K562 (cell line): ENCODE measurements at regions not wholly inside any gene's neighbourhood (a gene's known extent, or its start where the extent isn't known, plus 50 kb on each side); places are given as distances from the start of the nearest gene placed in this dataset.

Source experiments
- ATAC-seq: fragments of 200-7000 bp; cut with Tn5 transposase; 3 replicates; pipeline ENCODE4 v1.9.1; 2020; ENCODE audit warnings: moderate library complexity
- BruUV-seq: library from RNA; stranded (reverse); fragments of 400-500 nt; replicated peaks from 2 replicates; lab custom pipeline; 2021; lab: Mats Ljungman, UMichigan
- CTCF ChIA-PET: fragments of 300-600 bp; formaldehyde crosslinking; extraction: SDS; loops from one replicate; lab custom pipeline; 2021; ENCODE audit warnings: low intra/inter-chr PET ratio; lab: Yijun Ruan, JAX
- POLR2A ChIA-PET: fragments of 300-600, 350-650 bp; sonication (Branson Sonifier 250); formaldehyde crosslinking; extraction: SDS; loops from one replicate; lab custom pipeline; 2021; ENCODE audit warnings: antibody characterized with exemption, inconsistent platforms; lab: Yijun Ruan, JAX
- DNase-seq, 4 experiments: peaks; one replicate each; pipeline versions ENCODE4 v3.0.0 to v3.0.0-alpha.2; 2011 to 2018; ENCODE audit warnings: low spot score in 3 of 4, mixed read lengths in 3 of 4; ENCODE audit errors: extremely low read depth in 1 of 4
- FAIRE-seq: peaks from 2 replicates; lab custom pipeline; 2011; peaks lifted over from hg19 to GRCh38; lab: Jason Lieb, UNC
- H2AFZ ChIP-seq: 2 replicates; pipeline ENCODE4 v1.6.0; 2011; ENCODE audit warnings: low read depth, low read length, control low read depth, inconsistent platforms
- H3K27ac ChIP-seq: fragments of 200-600 bp; 3 replicates; pipeline ENCODE4 v1.8.0; 2011; ENCODE audit warnings: low read depth, mild to moderate bottlenecking, control low read depth, inconsistent platforms, low read length, moderate library complexity, mixed read lengths; ENCODE audit errors: extremely low read depth
- H3K27me3 ChIP-seq, 2 experiments: fragments of 300-600 bp in 1 of 2; 2 replicates in 1 of 2; 3 replicates in 1 of 2; pipeline versions ENCODE4 v1.6.0 to v1.8.0; 2011; ENCODE audit warnings: inconsistent platforms in 2 of 2, low read length in 2 of 2, mild to moderate bottlenecking in 1 of 2, mixed read lengths in 1 of 2, moderate library complexity in 1 of 2; ENCODE audit not compliant: control insufficient read depth in 2 of 2, insufficient read depth in 2 of 2
- H3K36me3 ChIP-seq: fragments of 300-600 bp; 3 replicates; pipeline ENCODE4 v1.8.0; 2011; ENCODE audit warnings: mild to moderate bottlenecking, low read length, inconsistent platforms; ENCODE audit not compliant: control insufficient read depth, insufficient read depth
- H3K4me1 ChIP-seq, 2 experiments: fragments of 200-600 bp in 1 of 2; replicated peaks in 1 of 2; 2 replicates in 1 of 2; 3 replicates in 1 of 2; pipeline versions ENCODE4 v1.5.1 to v1.8.0; 2011; ENCODE audit warnings: inconsistent platforms in 2 of 2, low read length in 2 of 2, mild to moderate bottlenecking in 1 of 2, mixed read lengths in 1 of 2, moderate library complexity in 1 of 2; ENCODE audit not compliant: control insufficient read depth in 2 of 2, insufficient read depth in 2 of 2
- H3K4me2 ChIP-seq: 2 replicates; pipeline ENCODE4 v1.6.1; 2011; ENCODE audit warnings: low read length, control low read depth, inconsistent platforms, mixed read lengths; ENCODE audit not compliant: insufficient read depth
- H3K4me3 ChIP-seq: fragments of 200-600 bp; sonication (generic), shearing (Covaris generic); 2 replicates; pipeline ENCODE4 v1.5.1; 2016; ENCODE audit warnings: control low read depth, inconsistent platforms
- H3K79me2 ChIP-seq: fragments of 200-600 bp; 3 replicates; pipeline ENCODE4 v1.8.0; 2011; ENCODE audit warnings: low read length, inconsistent platforms; ENCODE audit not compliant: control insufficient read depth, insufficient read depth
- H3K9ac ChIP-seq, 2 experiments: 2 replicates each; pipeline versions ENCODE4 v1.6.0 to v1.6.1; 2011; ENCODE audit warnings: low read depth in 2 of 2, low read length in 2 of 2, control low read depth in 1 of 2, inconsistent platforms in 1 of 2, mild to moderate bottlenecking in 1 of 2, mixed read lengths in 1 of 2; ENCODE audit not compliant: insufficient read depth in 1 of 2
- H3K9me1 ChIP-seq: one replicate; pipeline ENCODE4 v1.6.0; 2011; ENCODE audit warnings: inconsistent platforms, mild to moderate bottlenecking, low read length, moderate library complexity; ENCODE audit not compliant: control insufficient read depth, insufficient read depth
- H3K9me3 ChIP-seq: replicated peaks from 2 replicates; pipeline ENCODE4 v1.5.1; 2011; ENCODE audit warnings: low read depth, low read length, inconsistent platforms; ENCODE audit not compliant: control insufficient read depth, insufficient read depth
- H4K20me1 ChIP-seq: replicated peaks from 2 replicates; pipeline ENCODE4 v1.6.1; 2011; ENCODE audit warnings: low read length, inconsistent platforms, mixed read lengths; ENCODE audit not compliant: control insufficient read depth, insufficient read depth
- BRCA1 ChIP-seq, 2 experiments: fragments of 450-650 bp in 1 of 2; sonication (generic) in 1 of 2; formaldehyde crosslinking in 1 of 2; IDR thresholded peaks; 2 replicates each; pipeline versions ENCODE4 v1.5.0 to v1.6.1; 2017 to 2020; ENCODE audit warnings: mild to moderate bottlenecking in 1 of 2, missing genetic modification reagents in 1 of 2
- HMG20A ChIP-seq: fragments of 450-650 bp; formaldehyde crosslinking; conservative IDR thresholded peaks from 2 replicates; pipeline ENCODE4 v1.4.0; 2020; ENCODE audit warnings: mild to moderate bottlenecking, mixed read lengths
- POLR2AphosphoS2 ChIP-seq: IDR thresholded peaks from 2 replicates; pipeline ENCODE4 v1.6.1; 2012; ENCODE audit warnings: low read length, improper control_type of control experiment
- PRMT5 ChIP-seq: sonication (generic); formaldehyde crosslinking; IDR thresholded peaks from 2 replicates; pipeline ENCODE4 v1.5.0; 2020; ENCODE audit warnings: missing genetic modification reagents
- RNF2 ChIP-seq: sonication (generic); IDR thresholded peaks from 2 replicates; pipeline ENCODE4 v1.6.1; 2016
- SMAD1 ChIP-seq: fragments of 150-350 bp; IDR thresholded peaks from 2 replicates; pipeline ENCODE4 v1.6.1; 2014; ENCODE audit warnings: low read length, low read depth; ENCODE audit not compliant: partially characterized antibody
- SP1 ChIP-seq: sonication (generic); formaldehyde crosslinking; IDR thresholded peaks from 2 replicates; pipeline ENCODE4 v1.8.1; 2022; ENCODE audit warnings: mild to moderate bottlenecking, missing genetic modification reagents
- WGBS: fragments of 100-300 bp; shearing (Covaris generic); methylation state at CpG from one replicate; pipeline ENCODE4 v1.1.6; 2016; ENCODE audit warnings: low coverage, mixed read lengths; ENCODE audit not compliant: insufficient coverage; ENCODE audit errors: missing lambda C conversion rate; 5-methylcytosine and 5-hydroxymethylcytosine counted together
- in situ Hi-C: fragments of 300-500 bp; cut with MboI; formaldehyde crosslinking; loops from 4 replicates; pipeline ENCODE4 v1.15.0; 2018; ENCODE audit warnings: inconsistent platforms, mixed read lengths
- intact Hi-C: fragments of 100-400 bp; cut with micrococcal nuclease; formaldehyde crosslinking; loops from 2 replicates; pipeline ENCODE4 v1.14.2; 2022
- TF ChIP-seq, protein P1 (sequence below): fragments of 150-350 bp; IDR thresholded peaks from 2 replicates; pipeline ENCODE4 v1.6.1; 2014; ENCODE audit warnings: low read depth, mild to moderate bottlenecking, low read length, borderline replicate concordance
- TF ChIP-seq, protein P2 (sequence below), 2 experiments: fragments of 450-650 bp; IDR thresholded peaks; 2 replicates each; pipeline ENCODE4 v1.6.1; 2016; ENCODE audit warnings: mild to moderate bottlenecking in 2 of 2, borderline replicate concordance in 1 of 2, low read depth in 1 of 2, moderate library complexity in 1 of 2

DNA sequence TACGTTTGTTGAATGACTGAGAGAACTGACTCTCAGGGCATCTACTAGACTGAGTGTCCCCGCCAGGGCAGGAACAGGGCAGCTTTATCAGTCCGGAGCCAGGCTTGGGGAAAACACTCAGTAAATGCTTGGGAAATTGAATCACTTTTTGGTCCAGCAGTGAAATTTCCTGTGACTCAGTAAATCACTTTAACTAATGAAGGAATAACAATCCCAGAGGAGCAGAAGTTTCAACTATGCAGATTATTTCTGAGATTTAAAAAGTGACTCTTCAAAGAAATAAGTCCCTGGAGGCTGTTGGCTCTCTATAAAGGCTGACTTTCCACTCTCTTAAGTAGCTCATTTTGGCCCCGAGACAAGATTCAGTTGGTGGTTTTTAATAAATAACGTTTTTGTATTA lies 101.8 kb downstream of the FOXL1 start:
- POLR2A ChIA-PET: interaction anchor here (0.5 kb wide), 1 partner anchor 12 kb away, joined by 3 read pairs; no protein-coding TSS in a partner anchor
- H3K4me2 ChIP-seq: no peak overlapping the region
- TF ChIP-seq HMG20A (CRISPR knock-in tag): no peak
- TF ChIP-seq SP1 (CRISPR knock-in tag): no peak
- TF ChIP-seq, protein P1, sequence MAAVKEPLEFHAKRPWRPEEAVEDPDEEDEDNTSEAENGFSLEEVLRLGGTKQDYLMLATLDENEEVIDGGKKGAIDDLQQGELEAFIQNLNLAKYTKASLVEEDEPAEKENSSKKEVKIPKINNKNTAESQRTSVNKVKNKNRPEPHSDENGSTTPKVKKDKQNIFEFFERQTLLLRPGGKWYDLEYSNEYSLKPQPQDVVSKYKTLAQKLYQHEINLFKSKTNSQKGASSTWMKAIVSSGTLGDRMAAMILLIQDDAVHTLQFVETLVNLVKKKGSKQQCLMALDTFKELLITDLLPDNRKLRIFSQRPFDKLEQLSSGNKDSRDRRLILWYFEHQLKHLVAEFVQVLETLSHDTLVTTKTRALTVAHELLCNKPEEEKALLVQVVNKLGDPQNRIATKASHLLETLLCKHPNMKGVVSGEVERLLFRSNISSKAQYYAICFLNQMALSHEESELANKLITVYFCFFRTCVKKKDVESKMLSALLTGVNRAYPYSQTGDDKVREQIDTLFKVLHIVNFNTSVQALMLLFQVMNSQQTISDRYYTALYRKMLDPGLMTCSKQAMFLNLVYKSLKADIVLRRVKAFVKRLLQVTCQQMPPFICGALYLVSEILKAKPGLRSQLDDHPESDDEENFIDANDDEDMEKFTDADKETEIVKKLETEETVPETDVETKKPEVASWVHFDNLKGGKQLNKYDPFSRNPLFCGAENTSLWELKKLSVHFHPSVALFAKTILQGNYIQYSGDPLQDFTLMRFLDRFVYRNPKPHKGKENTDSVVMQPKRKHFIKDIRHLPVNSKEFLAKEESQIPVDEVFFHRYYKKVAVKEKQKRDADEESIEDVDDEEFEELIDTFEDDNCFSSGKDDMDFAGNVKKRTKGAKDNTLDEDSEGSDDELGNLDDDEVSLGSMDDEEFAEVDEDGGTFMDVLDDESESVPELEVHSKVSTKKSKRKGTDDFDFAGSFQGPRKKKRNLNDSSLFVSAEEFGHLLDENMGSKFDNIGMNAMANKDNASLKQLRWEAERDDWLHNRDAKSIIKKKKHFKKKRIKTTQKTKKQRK: no peak
- no peak for TF ChIP-seq PRMT5 (CRISPR knock-in tag)
- TF ChIP-seq RNF2: no peak
- no peak for TF ChIP-seq POLR2AphosphoS2
- no peak for TF ChIP-seq BRCA1 (IDR thresholded peaks at IDR 0.05)
- TF ChIP-seq BRCA1 (CRISPR knock-in tag; IDR thresholded peaks at IDR 0.05): no peak
- no peak for TF ChIP-seq SMAD1
- TF ChIP-seq, protein P2, sequence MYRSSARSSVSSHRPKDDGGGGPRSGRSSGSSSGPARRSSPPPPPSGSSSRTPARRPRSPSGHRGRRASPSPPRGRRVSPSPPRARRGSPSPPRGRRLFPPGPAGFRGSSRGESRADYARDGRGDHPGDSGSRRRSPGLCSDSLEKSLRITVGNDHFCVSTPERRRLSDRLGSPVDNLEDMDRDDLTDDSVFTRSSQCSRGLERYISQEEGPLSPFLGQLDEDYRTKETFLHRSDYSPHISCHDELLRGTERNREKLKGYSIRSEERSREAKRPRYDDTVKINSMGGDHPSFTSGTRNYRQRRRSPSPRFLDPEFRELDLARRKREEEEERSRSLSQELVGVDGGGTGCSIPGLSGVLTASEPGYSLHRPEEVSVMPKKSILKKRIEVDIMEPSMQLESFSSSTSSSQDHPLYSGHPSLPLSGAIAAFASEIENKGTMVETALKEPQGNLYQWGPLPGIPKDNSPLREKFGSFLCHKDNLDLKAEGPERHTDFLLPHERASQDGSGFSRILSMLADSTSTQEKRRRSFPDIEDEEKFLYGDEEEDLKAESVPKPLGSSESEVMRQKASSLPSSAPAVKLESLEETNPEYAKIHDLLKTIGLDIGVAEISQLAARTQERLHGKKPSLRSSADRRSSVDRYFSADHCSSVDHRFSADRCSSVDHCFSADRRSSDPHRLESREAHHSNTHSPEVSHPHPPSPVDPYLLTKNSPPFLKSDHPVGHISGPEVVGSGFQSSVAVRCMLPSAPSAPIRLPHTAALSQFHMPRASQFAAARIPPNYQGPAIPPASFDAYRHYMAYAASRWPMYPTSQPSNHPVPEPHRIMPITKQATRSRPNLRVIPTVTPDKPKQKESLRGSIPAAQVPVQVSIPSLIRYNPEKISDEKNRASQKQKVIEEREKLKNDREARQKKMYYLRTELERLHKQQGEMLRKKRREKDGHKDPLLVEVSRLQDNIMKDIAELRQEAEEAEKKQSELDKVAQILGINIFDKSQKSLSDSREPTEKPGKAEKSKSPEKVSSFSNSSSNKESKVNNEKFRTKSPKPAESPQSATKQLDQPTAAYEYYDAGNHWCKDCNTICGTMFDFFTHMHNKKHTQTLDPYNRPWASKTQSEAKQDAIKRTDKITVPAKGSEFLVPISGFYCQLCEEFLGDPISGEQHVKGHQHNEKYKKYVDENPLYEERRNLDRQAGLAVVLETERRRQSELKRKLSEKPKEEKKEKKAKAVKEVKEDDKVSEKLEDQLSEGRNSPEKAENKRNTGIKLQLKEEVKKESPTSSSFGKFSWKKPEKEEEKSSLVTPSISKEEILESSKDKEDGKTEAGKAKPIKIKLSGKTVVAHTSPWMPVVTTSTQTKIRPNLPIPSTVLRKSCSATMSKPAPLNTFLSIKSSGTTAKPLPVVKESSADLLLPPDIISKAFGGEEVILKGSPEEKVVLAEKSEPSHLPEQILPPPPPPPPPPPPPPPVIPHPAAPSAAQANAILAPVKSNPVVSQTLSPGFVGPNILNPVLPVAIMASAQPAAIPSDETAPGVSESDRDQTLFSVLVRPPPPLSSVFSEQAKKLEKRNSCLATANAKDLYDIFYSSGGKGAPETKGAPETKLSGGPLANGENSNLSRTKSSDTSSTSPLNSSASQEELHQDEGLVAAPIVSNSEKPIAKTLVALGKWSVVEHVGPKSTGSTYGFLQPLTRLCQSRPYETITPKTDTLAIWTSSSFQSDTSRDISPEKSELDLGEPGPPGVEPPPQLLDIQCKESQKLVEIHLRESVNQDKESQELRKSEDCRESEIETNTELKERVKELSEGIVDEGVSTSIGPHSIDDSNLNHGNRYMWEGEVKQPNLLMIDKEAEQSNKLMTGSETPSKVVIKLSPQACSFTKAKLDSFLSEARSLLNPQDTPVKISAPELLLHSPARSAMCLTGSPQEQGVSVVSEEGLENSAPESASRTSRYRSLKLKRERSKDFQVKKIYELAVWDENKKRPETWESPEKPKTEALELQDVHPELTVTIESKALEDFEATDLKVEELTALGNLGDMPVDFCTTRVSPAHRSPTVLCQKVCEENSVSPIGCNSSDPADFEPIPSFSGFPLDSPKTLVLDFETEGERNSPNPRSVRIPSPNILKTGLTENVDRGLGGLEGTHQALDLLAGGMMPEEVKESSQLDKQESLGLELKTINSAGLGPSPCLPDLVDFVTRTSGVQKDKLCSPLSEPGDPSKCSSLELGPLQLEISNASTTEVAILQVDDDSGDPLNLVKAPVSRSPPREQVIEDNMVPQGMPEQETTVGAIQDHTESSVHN (IDR thresholded peaks at IDR 0.05; ENCODE audit: borderline replicate concordance in 1 of 2, low read depth in 1 of 2): no peak

More for the DNA sequence above, 101.8 kb downstream of the FOXL1 start:
- H3K27ac ChIP-seq: no peak overlapping the region
- H3K9ac ChIP-seq: no peak overlapping the region
- peaks cover 13 to 46% of the 10 kb centered on the region in 2 experiments; a peak in 3 of 5 replicates for H3K27me3 ChIP-seq
- CTCF ChIA-PET: no interaction called here
- in situ Hi-C loops: no loop called here
- ATAC-seq: no peak
- H3K9me3 ChIP-seq: no peaks in the 10 kb centered on the region
- no peaks in the 10 kb centered on the region for H3K79me2 ChIP-seq
- H3K4me3 ChIP-seq: no peak overlapping the region
- no peak for FAIRE-seq
- no peaks in the 10 kb centered on the region for H3K36me3 ChIP-seq
- BruUV-seq: no TSS peak
- H3K9me1 ChIP-seq: no peaks in the 10 kb centered on the region
- DNase-seq: no peak
- no peak overlapping the region for H2AFZ ChIP-seq
- H3K4me1 ChIP-seq: peaks cover 0 to 5% of the 10 kb centered on the region in 2 experiments; a peak in 1 of 5 replicates
- WGBS: 0% methylated on average over 5 of the region's 5 CpGs
- intact Hi-C loops: no loop called here
- H4K20me1 ChIP-seq: no peaks in the 10 kb centered on the region
